B cell (primary cell): ENCODE measurements at regions not wholly inside any gene's neighbourhood (a gene's known extent, or its start where the extent isn't known, plus 50 kb on each side); places are given as distances from the start of the nearest gene placed in this dataset.

Experiments
- ATAC-seq: fragments of 200-7000 bp; cut with Tn5 transposase; one replicate; pipeline ENCODE4 v1.10.0; 2021; ENCODE audit warnings: low read depth, mild to moderate bottlenecking, moderate number of reproducible peaks, moderate library complexity
- CTCF ChIA-PET: fragments of 350-600 bp; sonication (Branson Sonifier 250); formaldehyde crosslinking; loops from one replicate; lab custom pipeline; 2021; ENCODE audit warnings: antibody characterized with exemption, inconsistent platforms; lab: Charles Lee
- POLR2A ChIA-PET: fragments of 350-600 bp; sonication (Branson Sonifier 250); formaldehyde crosslinking; loops from one replicate; lab custom pipeline; 2021; ENCODE audit warnings: antibody characterized with exemption; lab: Charles Lee
- DNase-seq: peaks from one replicate; pipeline ENCODE4 v3.0.0; 2013
- H2AFZ ChIP-seq: 2 replicates; pipeline ENCODE4 v1.6.1; 2012; ENCODE audit warnings: mild to moderate bottlenecking, low read depth, low read length; ENCODE audit not compliant: insufficient read depth, poor library complexity, severe bottlenecking
- H3K27ac ChIP-seq, 2 donors: 1 replicate in 1 of 2; 2 replicates in 1 of 2; pipeline ENCODE4 v1.5.1; 2012 to 2013; ENCODE audit warnings: low read length in 2 of 2, mild to moderate bottlenecking in 2 of 2, moderate library complexity in 1 of 2
- H3K27me3 ChIP-seq, 4 experiments: fragments of 200-600 bp in 1 of 4; sonication (generic) in 1 of 4; replicated peaks in 1 of 4; 1 replicate in 2 of 4; 2 replicates in 2 of 4; pipeline versions ENCODE4 v1.6.1 to v1.7.0; 2013 to 2016; ENCODE audit warnings: low read length in 3 of 4, mild to moderate bottlenecking in 2 of 4, mixed read lengths in 1 of 4, moderate library complexity in 1 of 4; ENCODE audit not compliant: insufficient read depth in 4 of 4, control insufficient read depth in 3 of 4; ENCODE audit errors: control extremely low read depth in 1 of 4
- H3K36me3 ChIP-seq, 2 experiments: replicated peaks in 1 of 2; 1 replicate in 1 of 2; 2 replicates in 1 of 2; pipeline versions ENCODE4 v1.6.1 to v1.7.1; 2013; ENCODE audit warnings: low read length in 1 of 2; ENCODE audit not compliant: insufficient read depth in 2 of 2, control insufficient read depth in 1 of 2; ENCODE audit errors: control extremely low read depth in 1 of 2, extremely low read depth in 1 of 2
- H3K4me1 ChIP-seq, 2 donors: fragments of 200-600 bp in 1 of 2; sonication (generic) in 1 of 2; 1 replicate in 1 of 2; 2 replicates in 1 of 2; pipeline versions ENCODE4 v1.5.1 to v1.6.1; 2013 to 2017; ENCODE audit warnings: low read length in 2 of 2; ENCODE audit not compliant: control insufficient read depth in 2 of 2, insufficient read depth in 2 of 2
- H3K4me2 ChIP-seq: replicated peaks from 2 replicates; pipeline ENCODE3; 2012; ENCODE audit warnings: mild to moderate bottlenecking, low read depth, low read length; ENCODE audit not compliant: poor library complexity, severe bottlenecking
- H3K4me3 ChIP-seq, 5 experiments: fragments of 200-600 bp in 1 of 5; sonication (generic) in 1 of 5; 1 replicate in 3 of 5; 2 replicates in 2 of 5; pipeline versions ENCODE4 v1.5.1 to v1.7.0; 2011 to 2016; ENCODE audit warnings: low read length in 4 of 5, mild to moderate bottlenecking in 4 of 5, low read depth in 2 of 5, control low read depth in 1 of 5, moderate library complexity in 1 of 5; ENCODE audit not compliant: insufficient read depth in 1 of 5; ENCODE audit errors: control extremely low read depth in 1 of 5, extremely low read depth in 1 of 5
- H3K79me2 ChIP-seq: fragments of 200-600 bp; sonication (generic); one replicate; pipeline ENCODE4 v1.6.0; 2016; ENCODE audit warnings: low read length; ENCODE audit not compliant: control insufficient read depth, insufficient read depth
- H3K9ac ChIP-seq: fragments of 200-600 bp; sonication (generic); 2 replicates; pipeline ENCODE4 v1.6.1; 2017; ENCODE audit warnings: mild to moderate bottlenecking, low read length, moderate library complexity
- H3K9me3 ChIP-seq, 3 donors: one replicate each; pipeline versions ENCODE4 v1.6.1 to v1.7.1; 2013; ENCODE audit warnings: low read length in 2 of 3; ENCODE audit not compliant: control insufficient read depth in 2 of 3, insufficient read depth in 1 of 3; ENCODE audit errors: control extremely low read depth in 1 of 3
- H4K20me1 ChIP-seq: 2 replicates; pipeline ENCODE4 v1.6.0; 2012; ENCODE audit warnings: mild to moderate bottlenecking, low read length; ENCODE audit not compliant: insufficient read depth, control insufficient read depth, poor library complexity, severe bottlenecking
- H3K27ac Mint-ChIP-seq: one replicate; pipeline ENCODE4 v1.8.0; 2021; ENCODE audit warnings: mixed read lengths
- H3K27me3 Mint-ChIP-seq: one replicate; pipeline ENCODE4 v1.8.0; 2021; ENCODE audit warnings: mixed read lengths
- H3K4me1 Mint-ChIP-seq: one replicate; pipeline ENCODE4 v1.8.0; 2021; ENCODE audit warnings: mixed read lengths
- H3K4me3 Mint-ChIP-seq: one replicate; pipeline ENCODE4 v1.8.0; 2021; ENCODE audit warnings: mixed read lengths
- H3K9me3 Mint-ChIP-seq: one replicate; pipeline ENCODE4 v1.8.0; 2022; ENCODE audit warnings: mixed read lengths; ENCODE audit not compliant: insufficient read depth
- EZH2 ChIP-seq: IDR thresholded peaks from 2 replicates; pipeline ENCODE4 v1.6.1; 2012; ENCODE audit warnings: borderline replicate concordance, low read depth, mild to moderate bottlenecking, moderate library complexity, low read length; ENCODE audit not compliant: insufficient read depth, poor library complexity, severe bottlenecking
- WGBS: methylation state at CpG from one replicate; pipeline ENCODE4 v1.1.5; 2013; ENCODE audit warnings: missing lambda C conversion rate; ENCODE audit not compliant: insufficient coverage; 5-methylcytosine and 5-hydroxymethylcytosine counted together
- intact Hi-C: fragments of 100-400 bp; cut with micrococcal nuclease; formaldehyde crosslinking; loops from one replicate; pipeline ENCODE4 v1.10.0; 2022
- TF ChIP-seq, protein P1 (sequence below): fragments of 200-600 bp; IDR thresholded peaks from one replicate; pipeline ENCODE4 v1.8.0; 2022; ENCODE audit warnings: antibody characterized with exemption, mild to moderate bottlenecking

DNA sequence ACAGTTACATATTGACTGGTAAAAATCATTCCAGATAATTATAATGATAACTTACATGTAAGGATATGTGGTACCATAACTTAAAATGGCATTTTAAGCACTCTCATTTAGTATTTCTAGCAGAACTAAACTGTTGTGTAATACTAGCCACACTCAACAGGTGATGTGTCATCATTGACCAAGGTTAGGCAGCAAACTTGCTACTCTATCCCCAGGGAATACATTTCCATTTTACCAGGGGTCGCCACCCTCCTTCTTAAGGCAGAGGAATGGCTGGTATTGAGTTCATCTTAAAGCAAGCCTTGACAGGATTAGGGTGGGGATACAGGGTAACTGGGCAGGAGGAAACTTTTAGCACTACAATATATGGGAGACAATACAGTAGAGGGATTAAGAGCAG, 259.8 kb upstream of the CAMK1G start:
- WGBS = no CpG with 5 or more reads among the region's 1 CpG
- peaks cover 0 to 3% (median 0%) of the 10 kb centered on the region in 3 donors for H3K9me3 ChIP-seq
- H4K20me1 ChIP-seq = no peaks in the 10 kb centered on the region
- H3K9ac ChIP-seq = no peak overlapping the region
- no peak overlapping the region for H3K27ac ChIP-seq
- Mint-ChIP-seq H3K4me3 (no peak overlapping the region), H3K4me1 (no peaks in the 10 kb centered on the region), H3K9me3 (no peaks in the 10 kb centered on the region), H3K27ac (no peak overlapping the region), H3K27me3 (no peaks in the 10 kb centered on the region)
- intact Hi-C loops = no loop called here
- H3K4me2 ChIP-seq = no peak overlapping the region
- ATAC-seq = no peak
- TF ChIP-seq EZH2 = no peak
- TF ChIP-seq, protein P1, sequence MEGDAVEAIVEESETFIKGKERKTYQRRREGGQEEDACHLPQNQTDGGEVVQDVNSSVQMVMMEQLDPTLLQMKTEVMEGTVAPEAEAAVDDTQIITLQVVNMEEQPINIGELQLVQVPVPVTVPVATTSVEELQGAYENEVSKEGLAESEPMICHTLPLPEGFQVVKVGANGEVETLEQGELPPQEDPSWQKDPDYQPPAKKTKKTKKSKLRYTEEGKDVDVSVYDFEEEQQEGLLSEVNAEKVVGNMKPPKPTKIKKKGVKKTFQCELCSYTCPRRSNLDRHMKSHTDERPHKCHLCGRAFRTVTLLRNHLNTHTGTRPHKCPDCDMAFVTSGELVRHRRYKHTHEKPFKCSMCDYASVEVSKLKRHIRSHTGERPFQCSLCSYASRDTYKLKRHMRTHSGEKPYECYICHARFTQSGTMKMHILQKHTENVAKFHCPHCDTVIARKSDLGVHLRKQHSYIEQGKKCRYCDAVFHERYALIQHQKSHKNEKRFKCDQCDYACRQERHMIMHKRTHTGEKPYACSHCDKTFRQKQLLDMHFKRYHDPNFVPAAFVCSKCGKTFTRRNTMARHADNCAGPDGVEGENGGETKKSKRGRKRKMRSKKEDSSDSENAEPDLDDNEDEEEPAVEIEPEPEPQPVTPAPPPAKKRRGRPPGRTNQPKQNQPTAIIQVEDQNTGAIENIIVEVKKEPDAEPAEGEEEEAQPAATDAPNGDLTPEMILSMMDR = no peak
- CTCF ChIA-PET = no interaction called here
- no peaks in the 10 kb centered on the region for H3K36me3 ChIP-seq
- H3K4me1 ChIP-seq = no peaks in the 10 kb centered on the region
- no peak overlapping the region for H3K4me3 ChIP-seq
- no peaks in the 10 kb centered on the region for H3K27me3 ChIP-seq
- POLR2A ChIA-PET = no interaction called here
- DNase-seq = no peak
- H3K79me2 ChIP-seq = no peaks in the 10 kb centered on the region
- H2AFZ ChIP-seq = no peak overlapping the region

DNA sequence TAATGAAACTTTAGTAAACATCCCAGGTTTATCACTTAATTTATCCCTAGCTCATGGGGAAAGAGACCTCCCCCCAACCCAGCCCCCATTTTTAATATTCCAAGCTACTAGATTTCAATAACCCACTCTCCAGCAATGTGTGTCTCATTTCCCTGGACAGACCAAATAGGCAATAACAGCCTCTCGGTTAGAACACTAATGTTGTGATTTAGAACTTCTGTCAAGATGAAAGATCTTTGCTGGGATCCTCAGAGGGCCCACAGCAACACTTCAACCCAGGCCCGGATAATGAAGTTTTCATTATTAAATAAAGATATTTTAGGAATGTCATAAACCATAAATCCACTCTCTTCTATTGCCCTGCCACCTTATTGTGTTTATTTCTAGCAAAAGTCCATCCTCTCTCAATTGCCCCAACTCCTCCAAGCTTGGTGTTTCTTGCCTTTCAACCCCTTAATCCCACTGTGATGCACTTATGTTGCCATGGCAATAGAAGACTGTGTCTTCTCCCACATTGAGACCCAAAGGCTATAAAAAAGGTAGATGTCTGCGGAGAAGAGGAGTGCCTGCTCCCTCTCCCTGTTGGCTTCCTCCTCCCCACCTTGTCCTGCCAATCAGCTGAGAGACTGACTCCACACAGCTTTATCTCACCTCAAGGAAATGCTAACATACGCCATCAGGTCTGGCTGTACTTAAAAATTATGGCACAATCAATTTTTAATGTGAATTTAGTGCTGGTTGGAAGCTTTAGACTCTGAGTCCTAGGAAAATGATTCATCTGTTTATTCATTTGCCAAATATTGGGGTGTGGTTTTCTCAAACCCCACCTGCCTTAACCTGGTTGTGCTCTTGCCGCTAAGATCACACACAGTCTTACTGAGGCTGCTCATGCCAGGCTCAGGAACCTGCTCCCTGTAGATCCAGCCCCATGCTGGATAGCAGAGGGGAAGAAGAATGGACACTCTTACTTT, 258.3 kb upstream of the CAMK1G start:
- Mint-ChIP-seq H3K4me3 (no peak overlapping the region), H3K27ac (no peak overlapping the region), H3K9me3 (no peaks in the 10 kb centered on the region), H3K4me1 (no peaks in the 10 kb centered on the region), H3K27me3 (no peaks in the 10 kb centered on the region)
- Histone ChIP-seq H3K27me3 (no peaks in the 10 kb centered on the region), H3K9me3 (peaks cover 0 to 3% (median 0%) of the 10 kb centered on the region in 3 donors), H3K4me3 (no peak overlapping the region), H3K4me1 (no peaks in the 10 kb centered on the region), H3K79me2 (no peaks in the 10 kb centered on the region), H2AFZ (no peak overlapping the region), H3K36me3 (no peaks in the 10 kb centered on the region), H3K9ac (no peak overlapping the region), H4K20me1 (no peaks in the 10 kb centered on the region), H3K27ac (no peak overlapping the region), H3K4me2 (no peak overlapping the region)
- CTCF ChIA-PET = no interaction called here
- POLR2A ChIA-PET = no interaction called here
- ATAC-seq = no peak
- no peak for DNase-seq
- intact Hi-C loops = no loop called here
- WGBS = no CpG with 5 or more reads among the region's 5 CpGs
- TF ChIP-seq EZH2 = no peak
- TF ChIP-seq, protein P1 = no peak
